ENCODE measurements at regions not wholly inside any gene's neighbourhood (a gene's known extent, or its start where the extent isn't known, plus 50 kb on each side); places are given as distances from the start of the nearest gene placed in this dataset.
A peak's percentile ranks its signal among the peaks of the same experiment; 100 is the strongest.

GRCh38 chr12:108055141-108055540, 73.9 kb upstream of the WSCD2 start:
- WGBS, 2 donors: 45 to 52% methylated on average over 3 of the region's 3 CpGs
- Histone ChIP-seq H3K9me3 (no peaks in the 10 kb centered on the region), H3K4me1 (no peaks in the 10 kb centered on the region), H3K27me3 (no peaks in the 10 kb centered on the region), H3K36me3 (no peaks in the 10 kb centered on the region), H3K4me3 (no peak overlapping the region), H3K27ac (no peak overlapping the region)
- FAIRE-seq (no peak), DNase-seq (no peak), ATAC-seq (no peak)
- TF ChIP-seq CTCF (IDR thresholded peaks at IDR 0.05): no peak
- intact Hi-C loops (cut with DNase I): no loop called here

- DNase-seq (no peak), FAIRE-seq (no peak), ATAC-seq (no peak)
- H3K36me3 ChIP-seq: no peaks in the 10 kb centered on the region
- WGBS, 2 donors: 39 to 55% methylated on average over 3 of the region's 3 CpGs
- no peak for TF ChIP-seq CTCF (IDR thresholded peaks at IDR 0.05)
- H3K9me3 ChIP-seq: no peaks in the 10 kb centered on the region
- intact Hi-C loops (cut with DNase I): no loop called here
- H3K4me1 ChIP-seq: no peaks in the 10 kb centered on the region
- H3K4me3 ChIP-seq: no peak overlapping the region
- no peak overlapping the region for H3K27ac ChIP-seq
- no peaks in the 10 kb centered on the region for H3K27me3 ChIP-seq
Measured at GRCh38 chr12:108060067-108060466, 69.0 kb upstream of the WSCD2 start.

GRCh38 chr12:108060903-108061302, 68.2 kb upstream of the WSCD2 start:
- H3K4me1 ChIP-seq: no peaks in the 10 kb centered on the region
- H3K4me3 ChIP-seq: no peak overlapping the region
- FAIRE-seq: no peak
- intact Hi-C loops (cut with DNase I): no loop called here
- DNase-seq: no peak
- 59 to 77% methylated on average over 1 of the region's 1 CpG for WGBS, 2 donors
- no peaks in the 10 kb centered on the region for H3K27me3 ChIP-seq
- H3K9me3 ChIP-seq: no peaks in the 10 kb centered on the region
- H3K27ac ChIP-seq: no peak overlapping the region
- ATAC-seq: peak in 1 of 4 donors; percentile 47
- TF ChIP-seq CTCF (IDR thresholded peaks at IDR 0.05): no peak
- no peaks in the 10 kb centered on the region for H3K36me3 ChIP-seq

GRCh38 chr12:108063192-108063591, 65.9 kb upstream of the WSCD2 start:
- TF ChIP-seq CTCF (IDR thresholded peaks at IDR 0.05): no peak
- no peak for DNase-seq
- WGBS, 2 donors: 5 to 15% methylated on average over 3 of the region's 3 CpGs
- no peaks in the 10 kb centered on the region for H3K9me3 ChIP-seq
- no peak for FAIRE-seq
- no peak for ATAC-seq
- intact Hi-C loops (cut with DNase I): no loop called here
- no peaks in the 10 kb centered on the region for H3K4me1 ChIP-seq
- H3K4me3 ChIP-seq: no peak overlapping the region
- H3K27ac ChIP-seq: no peak overlapping the region
- no peaks in the 10 kb centered on the region for H3K27me3 ChIP-seq
- H3K36me3 ChIP-seq: no peaks in the 10 kb centered on the region

GRCh38 chr12:108065069-108065468, 64.0 kb upstream of the WSCD2 start:
- H3K4me1 ChIP-seq: no peaks in the 10 kb centered on the region

More at GRCh38 chr12:108065069-108065468, 64.0 kb upstream of the WSCD2 start:
- no peak for DNase-seq
- no peaks in the 10 kb centered on the region for H3K27me3 ChIP-seq
- no peak for FAIRE-seq
- no peak for TF ChIP-seq CTCF (IDR thresholded peaks at IDR 0.05)
- H3K9me3 ChIP-seq: no peaks in the 10 kb centered on the region
- no peak overlapping the region for H3K27ac ChIP-seq
- no peak overlapping the region for H3K4me3 ChIP-seq
- intact Hi-C loops (cut with DNase I): no loop called here
- H3K36me3 ChIP-seq: no peaks in the 10 kb centered on the region
- no peak for ATAC-seq
- WGBS, 2 donors: 22 to 24% methylated on average over 7 of the region's 7 CpGs
